GM12865 (cell line): ENCODE measurements at regions not wholly inside any gene's neighbourhood (a gene's known extent, or its start where the extent isn't known, plus 50 kb on each side); places are given as distances from the start of the nearest gene placed in this dataset.

ENCODE experiments used
- DNase-seq: peaks from one replicate; pipeline ENCODE4 v3.0.0; 2010; ENCODE audit warnings: low read depth
- H3K4me3 ChIP-seq: 2 replicates; pipeline ENCODE4 v1.5.1; 2011; ENCODE audit warnings: mild to moderate bottlenecking, low read depth, low read length, control low read depth
- CTCF ChIP-seq: IDR thresholded peaks from 2 replicates; pipeline ENCODE4 v1.5.1; 2011; ENCODE audit warnings: low read length, control low read depth, low read depth, inconsistent platforms; ENCODE audit not compliant: insufficient read depth; ENCODE audit errors: missing control alignments

- DNase-seq: no peak
- no peak for TF ChIP-seq CTCF
- H3K4me3 ChIP-seq: no peak overlapping the region
Observed at GRCh38 chr15:23750179-23750578, 63.1 kb upstream of the NDN start.

DNA sequence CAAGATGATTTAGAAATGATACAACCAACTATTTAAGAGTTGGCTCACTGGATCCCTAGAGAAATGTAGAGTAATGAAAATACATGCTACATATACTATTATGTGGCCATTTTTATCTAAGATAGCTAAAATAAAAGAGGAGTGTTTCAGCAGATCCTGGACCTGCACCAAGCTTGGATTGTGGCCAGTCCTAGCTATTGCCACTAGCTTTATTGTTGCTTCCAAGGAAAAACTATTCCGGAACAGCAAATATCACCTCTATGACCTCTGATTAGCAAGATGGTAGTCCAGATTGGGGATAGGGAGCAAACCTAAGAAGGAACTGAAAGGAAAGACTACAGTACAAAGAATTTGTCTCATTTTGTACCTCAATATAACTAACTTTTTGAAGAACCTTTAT, 63.7 kb upstream of the NDN start:
- TF ChIP-seq CTCF: no peak
- DNase-seq: no peak
- no peak overlapping the region for H3K4me3 ChIP-seq

DNA sequence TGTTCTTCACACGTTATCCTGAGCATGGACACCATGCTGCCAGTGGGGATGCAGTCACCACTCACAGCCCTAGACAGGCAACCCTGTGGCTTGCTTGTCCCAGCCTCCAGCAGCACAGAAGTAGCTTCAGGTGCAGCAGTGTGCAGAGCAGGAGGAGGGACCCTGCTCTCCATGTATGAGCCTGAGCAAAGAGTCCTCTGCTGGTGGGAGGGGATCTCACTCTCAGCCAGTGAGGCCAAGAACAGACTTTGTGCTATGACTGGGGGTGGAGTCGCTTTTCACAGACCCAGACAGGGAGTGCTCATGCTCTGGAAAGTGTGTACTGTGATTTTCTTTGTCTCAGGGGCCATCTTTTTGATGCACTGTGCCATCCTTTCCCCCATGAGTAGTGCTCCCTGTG, 66.1 kb upstream of the NDN start:
- no peak overlapping the region for H3K4me3 ChIP-seq
- no peak for DNase-seq
- no peak for TF ChIP-seq CTCF

DNA sequence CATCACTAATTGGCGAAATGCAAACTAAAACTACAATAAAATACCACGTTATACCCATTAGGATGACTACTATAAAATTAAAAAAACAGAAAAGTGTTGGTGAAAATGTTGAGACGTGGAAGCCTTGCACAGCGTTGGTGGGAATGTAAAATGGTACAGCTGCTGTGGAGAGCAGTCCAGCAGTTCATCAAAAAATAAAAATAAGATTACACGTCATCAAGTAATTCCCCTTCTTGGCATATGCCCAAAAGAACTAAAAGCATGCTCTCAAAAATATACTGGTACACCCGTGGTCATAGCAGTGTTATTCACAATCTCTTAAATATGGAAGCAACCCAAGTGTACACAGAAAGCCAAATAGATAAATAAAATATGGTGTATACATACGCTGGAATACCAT, 71.8 kb upstream of the NDN start:
- no peak for TF ChIP-seq CTCF
- DNase-seq: no peak
- H3K4me3 ChIP-seq: no peak overlapping the region

GRCh38 chr15:23760024-23760423, 72.9 kb upstream of the NDN start:
- H3K4me3 ChIP-seq: no peak overlapping the region
- DNase-seq: no peak
- TF ChIP-seq CTCF: no peak

DNA sequence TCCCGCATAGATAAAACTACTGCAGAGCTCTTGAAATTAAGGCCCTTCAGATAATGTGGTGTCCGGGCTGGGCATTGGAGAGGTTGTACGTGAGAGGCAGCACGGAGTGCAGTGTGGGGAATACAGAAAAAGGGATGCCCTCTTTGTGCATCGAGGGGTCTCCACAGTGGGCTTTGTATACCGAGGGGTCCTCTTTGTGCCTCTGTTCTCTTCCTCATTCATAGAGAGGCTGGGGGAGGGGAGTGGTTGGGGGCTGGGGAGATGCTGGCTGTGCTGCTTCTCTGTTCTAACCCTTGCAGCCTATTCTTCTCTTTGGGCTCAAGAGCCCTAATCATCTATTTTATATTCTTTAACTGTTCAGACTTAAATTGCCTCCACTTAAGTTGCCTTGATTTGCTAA, 74.3 kb upstream of the NDN start:
- DNase-seq: no peak
- no peak overlapping the region for H3K4me3 ChIP-seq
- TF ChIP-seq CTCF: no peak

GRCh38 chr15:23762026-23762425, 74.9 kb upstream of the NDN start:
- no peak overlapping the region for H3K4me3 ChIP-seq
- TF ChIP-seq CTCF: no peak
- DNase-seq: no peak
